GM19025 (cell line): ENCODE measurements at regions not wholly inside any gene's neighbourhood (a gene's known extent, or its start where the extent isn't known, plus 50 kb on each side); places are given as distances from the start of the nearest gene placed in this dataset.
"Not testable (repeated sequence)": the region's sequence is repeated elsewhere in the genome, so short reads cannot be mapped to it uniquely, and the experiment has no call there.

Experiments used
- ATAC-seq: cut with Tn5 transposase; IDR thresholded peaks from one replicate; pipeline ENCODE4 v1.9.1; 2021; ENCODE audit warnings: mild to moderate bottlenecking, low read depth, moderate library complexity; ENCODE audit not compliant: unreplicated experiment

DNA sequence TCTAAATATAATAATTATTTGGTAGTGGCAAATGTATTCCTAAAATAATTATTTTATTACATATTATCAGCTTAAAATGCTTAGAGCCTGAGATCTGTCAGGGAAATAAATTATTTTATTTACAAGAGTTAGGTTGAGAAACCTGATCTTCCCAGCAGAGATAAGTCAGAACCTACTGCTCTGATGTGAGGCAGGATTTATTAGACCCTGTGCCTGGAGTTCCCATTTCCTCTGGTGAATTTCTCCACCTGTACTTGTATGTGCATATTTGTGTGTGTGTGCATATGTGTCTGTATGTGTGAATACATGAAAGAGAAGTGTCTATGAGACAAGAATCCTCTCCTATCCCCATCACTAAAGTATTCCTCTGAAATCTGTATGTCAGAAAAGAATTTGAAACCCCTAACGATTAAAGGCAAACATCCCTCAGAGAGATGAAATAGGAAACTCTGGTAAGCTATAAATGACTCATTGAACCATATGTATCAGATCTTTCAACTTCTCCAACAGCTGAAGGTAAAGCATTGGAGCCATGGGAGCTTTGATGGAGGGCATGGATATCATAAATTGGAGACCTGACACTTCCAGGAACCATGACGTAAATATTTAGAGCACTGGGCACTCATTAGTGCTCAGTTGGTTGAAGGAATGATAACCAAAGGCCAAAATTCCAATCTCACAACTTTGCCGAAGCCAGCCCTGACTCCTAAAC is 190.9 kb downstream of the XPNPEP1 start:
- no peak for ATAC-seq

DNA sequence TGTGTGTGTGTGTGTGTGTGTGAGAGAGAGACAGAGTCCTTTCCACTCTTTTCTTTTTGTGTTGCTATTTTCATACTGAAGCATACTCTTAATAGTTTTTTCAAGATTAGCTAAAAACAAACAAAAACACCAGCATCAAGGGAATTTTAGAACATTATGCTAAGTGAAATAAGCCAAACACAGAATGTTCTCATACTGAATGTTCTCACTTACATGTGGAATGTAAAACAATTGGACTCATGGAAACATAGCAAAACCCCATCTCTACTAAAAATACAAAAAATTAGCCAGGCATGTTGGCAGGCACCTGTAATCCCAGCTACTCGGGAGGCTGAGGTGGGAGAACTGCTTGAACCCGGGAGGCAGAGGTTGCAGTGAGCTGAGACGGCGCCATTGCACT is 193.4 kb downstream of the XPNPEP1 start:
- ATAC-seq: not testable (repeated sequence)

DNA sequence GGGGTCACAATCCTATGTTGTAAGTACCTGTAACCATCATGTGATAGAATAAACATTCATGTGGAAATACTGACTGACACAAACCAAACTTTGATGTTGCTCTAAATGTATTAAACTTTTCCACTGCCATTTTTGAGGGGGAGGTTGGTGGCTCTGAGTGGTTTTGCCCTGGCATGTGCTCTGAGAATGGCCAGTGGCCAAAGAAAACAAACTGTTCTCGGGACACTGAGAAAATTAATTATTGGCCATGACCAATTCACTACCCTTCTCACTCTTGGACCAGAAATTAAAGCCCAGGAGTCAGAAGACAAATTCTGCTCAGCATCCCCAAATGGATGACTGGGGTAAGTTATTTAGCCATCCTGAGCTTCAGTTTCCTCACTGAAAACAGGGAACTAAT is 195.9 kb downstream of the XPNPEP1 start:
- ATAC-seq: no peak

DNA sequence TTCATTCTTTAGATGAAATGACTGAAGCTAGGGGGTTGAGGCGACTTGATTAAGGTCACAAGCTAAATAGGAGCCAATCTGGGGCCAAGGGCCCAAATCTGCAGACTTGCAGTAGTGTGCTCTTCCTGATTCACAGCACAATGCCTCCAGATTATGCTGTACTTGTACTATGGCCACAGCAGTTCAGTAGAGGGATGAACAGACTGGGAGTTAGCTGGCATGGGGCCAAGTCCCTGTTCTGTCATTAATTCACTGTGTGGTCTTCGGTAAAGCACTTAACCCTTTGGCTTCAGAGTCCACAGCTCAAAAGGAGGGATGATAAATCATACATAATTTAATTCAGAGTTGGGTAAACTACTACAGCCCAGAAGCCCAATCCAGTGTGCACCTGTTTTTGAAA is 196.8 kb downstream of the XPNPEP1 start:
- ATAC-seq: no peak

DNA sequence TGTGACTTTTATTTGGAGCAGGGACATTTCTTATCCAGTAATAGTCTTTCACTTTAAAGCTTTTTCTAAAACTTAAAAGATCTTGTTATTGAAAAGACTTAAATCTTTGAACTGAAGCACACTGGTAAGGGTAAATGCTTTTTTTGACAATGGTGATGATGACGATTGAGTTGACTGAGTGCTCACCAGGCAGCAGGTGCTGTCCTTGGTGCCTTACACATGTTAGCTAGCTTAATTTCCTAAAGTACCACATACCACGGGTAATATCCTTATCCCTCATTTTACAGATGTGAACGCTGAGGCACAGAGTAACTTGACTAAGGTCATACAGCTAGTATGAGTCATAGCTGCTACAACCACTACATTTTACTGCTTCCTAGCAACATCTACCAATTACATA is 200.0 kb downstream of the XPNPEP1 start:
- ATAC-seq: no peak

DNA sequence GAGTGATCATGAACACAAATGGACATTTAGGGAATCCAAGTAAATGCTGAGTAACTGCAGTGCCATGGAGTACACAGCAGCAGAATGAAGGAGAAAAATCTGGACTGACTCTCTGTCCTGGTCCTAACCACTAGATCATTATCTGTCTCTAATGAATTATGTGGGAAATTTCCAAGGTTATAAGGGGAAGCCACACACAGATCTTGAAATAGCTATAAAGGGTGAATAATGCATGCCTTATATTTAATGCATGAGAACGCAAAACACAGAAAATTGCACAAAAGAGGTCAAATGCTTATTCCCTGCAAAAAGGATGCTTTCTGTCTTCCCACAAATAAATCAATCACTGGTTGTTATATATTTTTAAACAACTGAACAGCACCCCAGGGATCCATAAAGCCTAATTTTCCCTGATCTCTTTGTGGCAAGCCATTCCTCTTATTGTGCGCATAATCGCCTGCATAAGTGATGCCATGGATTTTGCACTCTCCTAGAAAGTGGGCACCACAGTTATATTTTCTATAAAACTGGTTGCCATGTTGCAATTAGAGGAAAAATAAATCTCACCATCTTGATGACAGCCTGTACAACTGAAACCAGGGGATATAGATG is 201.8 kb downstream of the XPNPEP1 start:
- ATAC-seq: no peak

DNA sequence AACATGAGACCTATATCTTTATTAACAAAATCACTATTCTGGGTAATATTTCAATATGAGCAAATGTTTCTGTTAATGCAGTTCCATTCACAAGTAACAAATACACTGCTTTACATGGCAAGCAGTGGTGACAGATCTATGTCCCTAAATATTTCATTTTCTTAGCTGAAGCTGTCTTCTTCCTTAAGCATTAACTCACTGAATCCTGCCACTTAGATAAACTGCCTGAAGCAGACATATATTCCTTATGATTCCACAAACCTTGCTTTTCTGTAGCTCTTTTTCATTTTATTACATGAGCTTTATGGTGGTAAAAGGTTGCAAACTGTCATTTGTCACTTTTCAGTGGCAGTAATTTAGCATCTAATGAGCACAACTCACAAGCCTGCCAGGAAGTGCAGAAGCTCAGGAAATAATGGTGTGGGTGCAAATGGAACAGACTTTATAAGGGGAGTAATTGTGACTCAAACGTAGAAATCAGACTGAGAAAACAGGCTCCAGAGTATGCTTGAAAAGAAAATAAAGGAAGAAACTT is 217.2 kb downstream of the XPNPEP1 start:
- ATAC-seq: no peak

DNA sequence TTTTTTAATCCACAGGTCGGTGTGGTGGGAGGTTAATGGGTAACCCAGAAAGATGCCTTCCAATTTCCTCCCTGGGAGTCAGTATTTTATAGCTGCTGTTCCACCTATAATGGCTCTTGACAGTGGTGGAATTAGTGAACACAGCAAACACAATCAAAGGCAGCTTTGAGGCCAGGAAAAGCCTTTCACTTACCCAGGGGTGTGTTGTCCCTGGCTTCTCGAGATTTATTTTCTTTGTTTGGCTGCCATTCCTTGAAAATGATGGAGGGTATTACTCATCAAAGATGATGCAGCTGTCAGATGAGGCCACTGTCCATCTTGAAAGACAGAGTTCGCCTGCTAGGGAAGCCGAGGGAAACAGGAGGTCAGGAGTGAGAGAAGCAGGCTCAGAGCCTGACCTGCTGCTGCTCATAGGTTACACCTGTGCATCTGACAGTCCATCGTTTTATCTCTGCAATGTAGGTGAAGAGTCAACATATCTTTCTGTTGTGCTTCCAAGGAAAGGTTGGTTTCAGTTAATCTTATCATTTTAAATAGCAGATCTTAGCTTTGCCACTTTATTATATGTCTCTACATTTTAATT is 221.6 kb downstream of the XPNPEP1 start:
- ATAC-seq: no peak

DNA sequence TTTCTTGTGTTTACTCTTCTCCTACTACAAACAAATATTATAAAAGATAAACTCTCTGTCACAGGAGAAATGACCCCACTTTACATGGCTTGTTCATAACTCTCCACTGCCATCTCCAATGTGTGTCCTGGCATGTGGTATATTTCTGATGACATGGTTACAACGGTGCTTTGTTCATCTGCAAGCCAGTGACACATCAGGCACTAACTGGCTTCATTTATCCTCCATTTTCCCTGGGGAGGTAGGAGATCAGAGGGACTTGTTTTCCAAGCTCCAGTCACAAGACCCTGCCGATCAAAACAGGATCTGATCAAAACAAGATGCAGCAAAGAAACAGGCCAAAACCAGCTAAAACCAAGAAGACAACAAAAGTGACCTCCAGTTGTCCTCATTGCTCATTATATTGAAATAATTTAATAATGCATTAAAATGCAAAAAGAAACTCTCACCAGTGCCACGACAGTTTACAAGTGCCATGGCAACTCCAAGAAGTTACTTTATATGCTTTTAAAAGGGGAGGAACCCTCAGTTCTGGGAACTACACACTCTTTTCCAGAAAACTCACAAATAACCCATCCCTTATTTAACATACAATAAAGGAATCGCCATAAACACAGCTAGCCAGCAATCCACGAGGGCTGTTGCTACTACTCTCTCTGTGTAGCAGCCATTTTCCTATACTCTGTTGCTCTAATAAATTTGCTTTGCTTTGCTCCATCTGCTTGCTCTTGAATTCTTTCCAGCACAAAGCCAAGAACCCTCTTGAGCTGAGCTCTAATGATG is 224.2 kb downstream of the XPNPEP1 start:
- ATAC-seq: no peak

DNA sequence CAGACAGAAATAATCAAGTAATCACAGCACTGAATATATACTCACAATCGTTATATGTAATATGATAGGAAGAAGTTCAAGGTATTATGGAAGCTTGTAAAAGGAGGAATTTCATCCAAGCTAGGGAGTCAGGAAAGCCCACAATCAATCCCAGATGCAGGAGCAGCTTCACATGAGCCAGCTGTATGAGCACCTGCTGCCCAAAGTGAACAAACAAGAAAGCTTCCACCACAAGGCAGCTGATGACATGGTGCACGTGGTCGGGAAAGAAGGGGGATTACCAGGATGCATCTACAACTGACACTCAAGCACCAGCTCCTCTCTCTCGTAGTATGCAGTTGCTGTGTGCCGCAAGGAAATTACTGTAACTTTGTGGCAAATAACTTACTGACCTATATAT is 225.2 kb downstream of the XPNPEP1 start:
- no peak for ATAC-seq

DNA sequence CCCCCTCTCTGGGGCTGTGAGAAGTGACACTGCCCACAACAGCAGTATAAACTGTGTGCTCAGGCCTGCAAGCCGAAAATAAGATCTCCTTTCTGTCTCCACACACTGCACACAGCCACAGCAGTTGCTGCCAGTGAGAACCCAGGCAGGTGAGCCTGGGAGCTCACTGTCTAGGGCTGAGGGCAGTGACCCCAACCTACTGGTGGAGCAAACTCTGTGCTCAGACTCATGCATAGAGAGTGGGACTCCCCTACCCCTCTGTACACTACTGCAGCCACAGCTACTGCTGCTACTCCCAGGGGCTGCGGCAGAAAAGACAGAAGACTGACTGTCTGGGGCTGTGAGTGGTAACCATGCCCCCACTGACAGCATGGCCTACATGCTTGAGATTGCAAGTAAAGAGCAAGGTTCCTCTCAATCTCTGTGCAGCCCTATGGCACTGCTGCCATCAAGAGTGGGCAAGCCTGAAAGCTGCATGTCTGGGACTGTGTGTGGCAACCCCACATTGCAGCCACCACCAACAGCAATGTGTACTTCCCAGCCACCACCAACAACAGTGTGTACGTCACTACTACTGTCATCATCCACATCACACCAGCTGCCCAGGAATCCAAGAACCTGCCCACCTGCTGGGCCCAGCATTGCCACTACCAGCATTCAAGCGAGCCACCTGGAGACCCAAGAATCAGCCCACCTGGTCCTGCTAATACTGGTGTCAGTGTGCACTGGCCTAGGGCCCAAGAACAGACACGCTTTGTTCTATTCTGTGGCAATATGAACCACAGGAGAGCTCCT is 226.1 kb downstream of the XPNPEP1 start:
- ATAC-seq: no peak

DNA sequence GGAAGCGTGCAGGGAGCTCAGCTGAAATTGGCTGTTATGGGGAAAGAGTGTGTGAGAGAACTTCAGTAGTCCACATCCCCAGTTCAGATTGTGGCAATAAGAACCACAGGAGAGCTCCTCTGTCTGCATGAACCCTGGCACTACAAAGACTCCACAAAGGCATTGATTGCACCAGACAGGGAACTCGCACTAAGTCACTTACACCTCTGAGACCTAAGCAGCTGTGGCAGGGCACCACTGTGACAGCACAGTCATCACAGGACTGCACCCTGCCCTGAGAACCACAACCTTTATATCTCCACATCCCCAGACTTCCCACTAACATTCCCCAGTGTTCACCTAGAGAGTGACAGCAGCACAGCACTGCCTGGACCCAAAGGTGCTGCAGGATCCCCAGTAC is 226.8 kb downstream of the XPNPEP1 start:
- ATAC-seq: no peak

DNA sequence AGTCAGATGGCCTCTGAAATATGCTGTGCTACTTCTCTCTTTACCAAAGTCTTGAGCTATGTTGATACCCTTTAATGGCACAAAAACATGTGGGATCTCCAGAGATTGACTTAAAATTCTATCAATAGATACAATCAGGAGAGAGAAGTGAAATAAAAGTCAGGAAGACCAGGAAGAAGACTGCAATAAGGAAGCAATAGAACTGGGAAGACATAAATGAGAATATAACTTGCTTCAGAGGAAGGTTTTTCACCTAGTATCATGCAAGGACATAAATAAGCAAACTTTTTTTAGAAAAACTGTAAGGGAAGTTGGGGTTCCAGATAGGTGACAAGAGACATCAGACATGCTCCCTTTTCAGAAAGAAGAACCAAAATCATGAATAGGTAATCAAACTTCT is 227.3 kb downstream of the XPNPEP1 start:
- no peak for ATAC-seq

DNA sequence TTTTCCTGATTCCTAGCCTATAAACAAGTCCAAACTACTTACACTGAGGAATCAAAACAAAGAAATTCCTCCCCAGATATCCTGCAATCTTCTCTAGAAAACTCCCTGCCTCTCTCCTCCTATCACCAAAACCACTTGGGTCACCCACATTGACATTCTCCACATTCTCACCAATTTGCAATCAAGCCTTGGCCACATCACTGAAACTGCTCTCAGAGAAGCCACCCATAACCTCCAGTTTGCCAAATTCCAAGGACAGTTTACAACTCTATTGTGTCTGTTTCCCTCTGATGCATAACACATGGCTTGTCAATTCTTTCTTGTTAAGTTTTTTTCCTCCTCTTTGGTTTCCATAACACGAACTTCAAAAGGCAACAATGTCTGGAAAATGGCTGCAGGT is 233.5 kb downstream of the XPNPEP1 start:
- ATAC-seq: no peak

DNA sequence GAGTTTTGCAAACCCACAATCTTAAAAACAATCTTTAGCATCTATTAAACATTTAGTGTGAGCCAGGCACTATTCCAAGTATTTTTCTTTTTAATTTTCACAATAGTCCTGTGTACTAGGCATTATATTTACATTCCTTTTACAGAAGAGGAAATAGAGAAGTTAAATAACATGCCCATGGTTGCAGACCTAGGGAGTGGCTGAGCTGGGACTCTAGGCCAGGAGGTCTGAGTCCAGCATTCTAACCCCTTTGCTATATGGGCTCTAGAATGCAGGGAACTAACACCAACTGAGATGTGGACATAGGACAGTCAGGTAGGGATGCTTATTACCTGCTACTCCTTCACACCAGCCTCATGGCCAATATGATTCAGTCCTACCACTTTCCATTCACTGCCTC is 243.8 kb downstream of the XPNPEP1 start:
- no peak for ATAC-seq

DNA sequence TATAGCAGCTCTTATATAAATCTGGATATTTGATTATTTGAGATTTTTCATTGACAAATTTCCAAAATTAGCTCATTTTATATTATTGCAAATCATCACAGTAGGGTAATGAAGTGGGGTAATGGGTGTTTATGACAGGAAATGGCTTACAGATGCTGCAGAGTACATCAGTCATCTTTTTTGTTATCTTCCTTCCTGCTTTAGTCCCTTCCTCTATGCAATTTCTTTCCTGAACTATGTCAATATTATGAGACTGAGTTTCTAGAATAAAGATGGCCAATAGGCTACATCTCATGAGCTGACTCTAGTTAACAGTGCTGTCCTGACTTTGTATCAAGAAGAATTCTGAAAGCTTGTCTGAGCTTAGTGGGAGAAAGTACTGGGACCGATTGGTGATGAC is 244.5 kb downstream of the XPNPEP1 start:
- no peak for ATAC-seq

DNA sequence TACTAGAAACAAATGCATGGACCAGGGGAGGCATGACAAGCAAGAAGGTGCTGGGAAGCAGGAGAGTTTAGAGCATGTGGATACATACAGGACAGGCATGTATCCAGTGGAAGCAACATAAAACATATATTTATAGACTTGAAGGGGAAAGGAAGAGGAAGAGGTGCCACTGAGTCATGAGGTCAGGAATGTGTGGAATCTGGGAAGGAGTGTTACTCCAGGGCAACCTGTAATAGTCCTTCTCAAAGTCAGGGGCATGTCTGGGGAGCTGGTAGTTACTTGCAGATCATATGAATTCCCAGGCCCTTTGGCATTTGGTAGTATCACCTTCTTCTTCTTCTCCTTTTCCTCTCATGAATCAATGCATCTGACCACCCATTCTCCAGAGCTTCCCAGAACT is 246.6 kb downstream of the XPNPEP1 start:
- no peak for ATAC-seq

DNA sequence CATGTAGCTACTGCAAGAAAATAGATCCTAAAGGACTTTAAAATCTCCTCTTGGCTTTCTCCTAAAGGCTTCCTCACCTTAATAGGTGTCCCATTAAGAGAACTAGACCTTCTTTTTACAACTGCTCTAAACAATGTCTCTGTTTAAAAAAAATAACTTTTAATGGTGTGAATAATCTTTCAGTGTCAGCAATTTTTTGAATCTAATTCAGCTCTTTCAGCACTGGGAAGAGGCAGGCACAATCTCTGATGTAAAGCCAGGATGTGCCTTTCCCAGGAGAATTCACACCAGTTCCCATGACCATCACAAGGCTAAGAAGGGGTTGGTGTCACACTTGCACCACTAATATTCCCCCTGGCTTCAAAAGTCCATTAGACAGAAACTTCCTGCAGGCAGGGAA is 254.6 kb downstream of the XPNPEP1 start:
- ATAC-seq: no peak

DNA sequence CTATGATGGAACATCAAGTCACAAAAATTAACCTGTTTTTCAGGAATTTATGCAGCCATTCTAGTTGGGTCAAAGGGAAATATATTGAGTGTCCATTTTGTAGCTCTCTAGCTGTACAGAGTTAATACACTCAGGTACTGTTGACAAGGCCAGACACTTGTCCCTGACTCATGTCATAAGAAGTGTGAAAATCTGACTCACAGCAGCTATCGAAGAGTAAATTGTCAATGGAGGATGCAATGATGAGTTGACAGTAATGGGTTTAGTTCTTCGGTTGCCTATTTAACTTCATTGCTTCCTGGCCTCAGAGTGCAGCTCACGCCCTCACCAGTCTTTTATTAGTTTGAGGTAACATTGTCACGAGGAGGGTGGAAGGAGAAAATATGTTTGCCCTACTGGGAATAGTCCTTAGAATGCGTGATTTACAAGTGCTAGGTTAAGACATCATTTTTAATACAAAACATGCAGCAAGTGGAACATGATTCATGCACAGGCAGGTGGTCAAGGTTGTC is 255.1 kb downstream of the XPNPEP1 start:
- no peak for ATAC-seq

DNA sequence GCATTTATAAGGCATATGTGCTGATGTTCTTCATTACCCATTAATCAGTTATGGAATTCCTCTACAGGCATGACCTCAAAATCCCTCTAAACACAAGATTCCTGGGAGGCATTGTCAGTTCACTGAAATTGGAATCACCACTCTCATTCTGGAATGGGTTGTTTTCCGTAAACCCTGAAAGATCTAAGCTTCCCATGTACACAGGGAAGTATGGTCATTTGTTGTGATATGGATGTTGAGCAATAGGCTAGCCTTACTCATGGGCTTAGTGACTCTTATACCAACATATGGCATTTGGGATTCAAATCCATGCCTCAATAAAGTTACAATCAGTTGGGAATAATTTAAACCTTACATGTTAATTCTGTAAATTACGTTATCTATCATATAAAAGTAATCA is 258.0 kb downstream of the XPNPEP1 start:
- ATAC-seq: no peak
